Endothelial cell of umbilical vein (primary cell): ENCODE measurements at regions not wholly inside any gene's neighbourhood (a gene's known extent, or its start where the extent isn't known, plus 50 kb on each side); places are given as distances from the start of the nearest gene placed in this dataset.

ENCODE experiments used
- BruUV-seq: library from RNA; stranded (reverse); fragments of 400-500 nt; replicated peaks from 2 replicates; lab custom pipeline; 2021; lab: Mats Ljungman, UMichigan
- CTCF ChIA-PET: fragments of 300-600, 350-600 bp; sonication (Branson Sonifier 250); formaldehyde crosslinking; loops from one replicate; lab custom pipeline; 2021; ENCODE audit warnings: antibody characterized with exemption, inconsistent platforms; lab: Charles Lee
- POLR2A ChIA-PET: fragments of 300-600, 350-600 bp; sonication (Branson Sonifier 250); formaldehyde crosslinking; loops from one replicate; lab custom pipeline; 2021; ENCODE audit warnings: antibody characterized with exemption, inconsistent platforms; lab: Charles Lee
- DNase-seq: peaks from one replicate; pipeline ENCODE4 v3.0.0-alpha.2; 2011; ENCODE audit warnings: low read depth, low spot score
- FAIRE-seq: peaks from 2 replicates; lab custom pipeline; 2011; peaks lifted over from hg19 to GRCh38; lab: Jason Lieb, UNC
- H2AFZ ChIP-seq: 2 replicates; pipeline ENCODE4 v1.6.0; 2012; ENCODE audit warnings: low read depth, low read length, control low read depth, inconsistent platforms
- H3K27ac ChIP-seq: 2 replicates; pipeline ENCODE4 v1.5.1; 2011; ENCODE audit warnings: low read depth, mild to moderate bottlenecking, control low read depth, low read length, moderate library complexity; ENCODE audit not compliant: insufficient read depth
- H3K27me3 ChIP-seq, 2 experiments: 2 replicates each; pipeline versions ENCODE4 v1.6.0 to v1.6.1; 2011; ENCODE audit warnings: low read length in 2 of 2, mixed read lengths in 1 of 2; ENCODE audit not compliant: control insufficient read depth in 2 of 2, insufficient read depth in 2 of 2
- H3K36me3 ChIP-seq, 2 experiments: 2 replicates in 1 of 2; 3 replicates in 1 of 2; pipeline ENCODE4 v1.5.1; 2011; ENCODE audit warnings: low read length in 2 of 2, mild to moderate bottlenecking in 1 of 2, moderate library complexity in 1 of 2; ENCODE audit not compliant: control insufficient read depth in 2 of 2, insufficient read depth in 2 of 2; ENCODE audit errors: extremely low read depth in 1 of 2
- H3K4me1 ChIP-seq: 3 replicates; pipeline ENCODE4 v1.5.1; 2011; ENCODE audit warnings: mild to moderate bottlenecking, low read length; ENCODE audit not compliant: control insufficient read depth, insufficient read depth; ENCODE audit errors: extremely low read depth
- H3K4me2 ChIP-seq: 2 replicates; pipeline ENCODE4 v1.6.1; 2011; ENCODE audit warnings: low read length, control low read depth, mixed read lengths; ENCODE audit not compliant: insufficient read depth
- H3K4me3 ChIP-seq, 3 experiments: fragments of 200-600 bp in 1 of 3; sonication (generic), shearing (Covaris generic) in 1 of 3; replicated peaks in 1 of 3; 2 replicates each; pipeline ENCODE4 v1.5.1; 2011 to 2016; ENCODE audit warnings: control low read depth in 3 of 3, low read length in 3 of 3, mild to moderate bottlenecking in 2 of 3, inconsistent platforms in 1 of 3, low read depth in 1 of 3, moderate library complexity in 1 of 3; ENCODE audit not compliant: insufficient read depth in 1 of 3
- H3K79me2 ChIP-seq: 2 replicates; pipeline ENCODE4 v1.6.0; 2012; ENCODE audit warnings: low read length, inconsistent platforms; ENCODE audit not compliant: control insufficient read depth, insufficient read depth
- H3K9ac ChIP-seq: replicated peaks from 2 replicates; pipeline ENCODE3; 2011; ENCODE audit warnings: low read length, control low read depth; ENCODE audit not compliant: insufficient read depth; ENCODE audit errors: extremely low read depth
- H3K9me1 ChIP-seq: replicated peaks from 3 replicates; pipeline ENCODE4 v1.6.0; 2011; ENCODE audit warnings: mild to moderate bottlenecking, low read length; ENCODE audit not compliant: control insufficient read depth, insufficient read depth; ENCODE audit errors: extremely low read depth
- H3K9me3 ChIP-seq: replicated peaks from 2 replicates; pipeline ENCODE4 v1.5.1; 2012; ENCODE audit warnings: low read length, inconsistent platforms; ENCODE audit not compliant: control insufficient read depth, insufficient read depth
- H4K20me1 ChIP-seq: replicated peaks from 2 replicates; pipeline ENCODE3; 2011; ENCODE audit warnings: mild to moderate bottlenecking, low read length; ENCODE audit not compliant: control insufficient read depth, insufficient read depth; ENCODE audit errors: extremely low read depth
- CTCF ChIP-seq, 2 donors: IDR thresholded peaks; 1 replicate in 1 of 2; 2 replicates in 1 of 2; pipeline ENCODE4 v1.5.1; 2011; ENCODE audit warnings: low read length in 2 of 2, mild to moderate bottlenecking in 2 of 2, moderate library complexity in 2 of 2, control low read depth in 1 of 2, inconsistent platforms in 1 of 2, low read depth in 1 of 2; ENCODE audit not compliant: insufficient read depth in 1 of 2; ENCODE audit errors: extremely low read depth in 1 of 2
- EZH2 ChIP-seq: IDR thresholded peaks from 2 replicates; pipeline ENCODE4 v1.6.1; 2012; ENCODE audit warnings: borderline replicate concordance, low read depth, mild to moderate bottlenecking, moderate library complexity, low read length, inconsistent platforms; ENCODE audit not compliant: severe bottlenecking
- FOS ChIP-seq: IDR thresholded peaks from 2 replicates; pipeline ENCODE4 v1.6.1; 2011; ENCODE audit warnings: mild to moderate bottlenecking, low read length, moderate library complexity, borderline replicate concordance; ENCODE audit not compliant: insufficient read depth
- GATA2 ChIP-seq: IDR thresholded peaks from 2 replicates; pipeline ENCODE4 v1.7.0; 2011; ENCODE audit warnings: low read depth, mild to moderate bottlenecking, moderate library complexity, mixed read lengths, low read length; ENCODE audit not compliant: insufficient read length, insufficient read depth
- JUN ChIP-seq: IDR thresholded peaks from 2 replicates; pipeline ENCODE4 v1.6.1; 2011; ENCODE audit warnings: borderline replicate concordance, low read depth; ENCODE audit not compliant: insufficient read length, insufficient read depth
- MAX ChIP-seq: IDR thresholded peaks from 2 replicates; pipeline ENCODE4 v1.6.1; 2011; ENCODE audit not compliant: insufficient read depth, insufficient read length
- MYC ChIP-seq: IDR thresholded peaks from one replicate; pipeline ENCODE4 v1.6.1; 2011; ENCODE audit warnings: mild to moderate bottlenecking, low read depth, low read length
- POLR2A ChIP-seq: IDR thresholded peaks from 2 replicates; pipeline ENCODE4 v1.6.1; 2012; ENCODE audit warnings: low read depth, mild to moderate bottlenecking, control low read depth, low read length
- POLR2AphosphoS5 ChIP-seq: IDR thresholded peaks from 2 replicates; pipeline ENCODE4 v1.6.1; 2012; ENCODE audit warnings: low read depth, mild to moderate bottlenecking, control low read depth, low read length, moderate library complexity; ENCODE audit not compliant: insufficient read depth
- dilution Hi-C: fragments of 300-500 bp; cut with MboI; formaldehyde crosslinking; loops from one replicate; pipeline ENCODE4 v1.15.0; 2019; ENCODE audit warnings: low sequenced_read_pairs; ENCODE audit not compliant: extremely low pct_ligation_motif_present
- intact Hi-C: fragments of 100-400 bp; cut with micrococcal nuclease; formaldehyde crosslinking; loops from one replicate; pipeline ENCODE4 v1.10.0; 2022

GRCh38 chr2:41169744-41170143, 717.9 kb upstream of the SLC8A1 start:
- dilution Hi-C loops: no loop called here
- H3K9me1 ChIP-seq: no peaks in the 10 kb centered on the region
- FAIRE-seq (no peak), DNase-seq (no peak)
- peaks cover 6% of the 10 kb centered on the region for H3K4me1 ChIP-seq
- H3K27me3 ChIP-seq: no peaks in the 10 kb centered on the region
- H2AFZ ChIP-seq: no peak overlapping the region
- ChIA-PET CTCF (interaction anchor here (2.1 kb wide), 1 partner anchor 12 kb away, joined by 5 read pairs; no protein-coding TSS in a partner anchor), POLR2A (no interaction called here)
- no peak overlapping the region for H3K27ac ChIP-seq
- H3K4me2 ChIP-seq: no peak overlapping the region
- BruUV-seq: no TSS peak
- H3K9me3 ChIP-seq: no peaks in the 10 kb centered on the region
- intact Hi-C loops: no loop called here
- no peaks in the 10 kb centered on the region for H3K36me3 ChIP-seq
- no peaks in the 10 kb centered on the region for H3K79me2 ChIP-seq
- H3K9ac ChIP-seq: no peak overlapping the region
- H3K4me3 ChIP-seq: no peak overlapping the region
- TF ChIP-seq JUN (no peak), MAX (no peak), POLR2A (no peak), CTCF (IDR thresholded peaks at IDR 0.05; ENCODE audit: extremely low read depth in 1 of 2, insufficient read depth in 1 of 2, low read depth in 1 of 2, low read length in 2 of 2) (no peak), MYC (no peak), GATA2 (no peak), EZH2 (no peak), POLR2AphosphoS5 (no peak), FOS (no peak)
- no peaks in the 10 kb centered on the region for H4K20me1 ChIP-seq
